Stimulated activated memory B cell treated with anti-CD40 and anti-IgM and Interleukin-4, amounts not matched to agents 10 μg/mL and 1 μg/mL and 100 μg/mL, for 72 hours (primary cell): ENCODE measurements at regions not wholly inside any gene's neighbourhood (a gene's known extent, or its start where the extent isn't known, plus 50 kb on each side); places are given as distances from the start of the nearest gene placed in this dataset.

Experiments
- ATAC-seq: fragments of 150-1000 bp; cut with Tn5 transposase; 2 replicates; pipeline ENCODE4 v1.10.0; 2021
- H3K27ac Mint-ChIP-seq: one replicate; pipeline ENCODE4 v1.8.0; 2022; ENCODE audit warnings: mild to moderate bottlenecking, mixed read lengths
- H3K27me3 Mint-ChIP-seq: one replicate; pipeline ENCODE4 v1.8.0; 2022; ENCODE audit warnings: mixed read lengths
- H3K36me3 Mint-ChIP-seq: one replicate; pipeline ENCODE4 v1.8.0; 2022; ENCODE audit warnings: mixed read lengths
- H3K4me1 Mint-ChIP-seq: one replicate; pipeline ENCODE4 v1.8.0; 2022; ENCODE audit warnings: mixed read lengths
- H3K4me3 Mint-ChIP-seq: one replicate; pipeline ENCODE4 v1.8.0; 2022; ENCODE audit warnings: mild to moderate bottlenecking, moderate library complexity, mixed read lengths
- H3K9me3 Mint-ChIP-seq: one replicate; pipeline ENCODE4 v1.8.0; 2022; ENCODE audit warnings: mixed read lengths

DNA sequence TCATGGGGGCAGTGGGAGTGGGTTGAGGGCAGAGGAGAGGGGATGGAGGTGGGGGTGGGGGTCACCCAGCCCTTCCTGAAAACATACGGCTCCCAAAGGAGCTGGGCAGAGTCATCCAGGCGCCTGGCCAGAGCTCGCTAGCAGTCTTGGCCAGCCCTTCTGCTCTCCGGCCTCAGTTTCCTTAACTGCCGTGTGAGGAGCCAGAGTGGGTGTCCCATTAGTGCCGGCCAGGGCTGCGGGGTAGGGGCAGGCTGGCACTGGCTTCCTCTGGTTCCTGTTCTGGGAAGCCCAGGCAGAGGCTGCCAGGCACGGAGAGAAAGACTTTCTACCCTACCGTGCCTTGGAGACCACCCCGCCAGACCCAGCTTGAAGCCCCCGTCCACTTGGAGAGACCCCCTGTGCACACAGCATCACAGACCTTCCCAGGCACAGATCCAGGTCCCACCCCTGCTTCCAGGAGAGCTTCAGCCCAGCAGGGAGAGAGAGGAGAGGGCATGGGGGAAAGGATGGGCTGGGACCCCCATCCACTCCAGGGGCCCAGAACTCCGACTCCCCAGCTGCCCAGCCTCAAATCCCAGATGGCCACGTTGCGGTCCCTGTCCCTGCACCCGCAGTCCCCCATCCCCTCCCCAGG, 93.3 kb downstream of the RFLNA start:
- peak overlapping the region; percentile 68 for H3K4me3 Mint-ChIP-seq

DNA sequence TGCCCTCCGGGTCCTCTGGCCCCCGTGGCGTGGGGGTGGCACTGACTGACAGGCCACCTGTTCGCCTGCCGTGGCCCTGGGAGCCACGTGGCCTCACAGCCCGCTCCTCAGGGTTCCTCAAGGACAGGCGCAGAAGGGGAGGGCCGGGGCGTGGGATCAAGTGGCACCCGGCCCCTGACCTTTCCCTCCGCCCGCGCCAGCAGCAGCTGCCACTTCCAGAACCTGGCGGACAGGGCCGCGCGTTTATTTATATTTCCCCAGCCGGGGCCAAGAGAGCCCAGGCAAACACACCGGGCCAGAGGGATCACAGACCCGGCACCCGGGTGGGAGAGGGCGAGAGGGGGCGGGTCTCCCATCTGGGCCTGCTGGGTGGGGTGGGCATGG, 92.6 kb downstream of the RFLNA start:
- H3K4me1 Mint-ChIP-seq, result peaks cover 49% of the 10 kb centered on the region
- H3K27ac Mint-ChIP-seq, result peak overlapping the region; percentile 19
- no peaks in the 10 kb centered on the region for H3K9me3 Mint-ChIP-seq
- no peaks in the 10 kb centered on the region for H3K27me3 Mint-ChIP-seq
- H3K36me3 Mint-ChIP-seq, result peaks cover 7% of the 10 kb centered on the region
- no peak for ATAC-seq
- no peak overlapping the region for H3K4me3 Mint-ChIP-seq

More for the DNA sequence above, 93.3 kb downstream of the RFLNA start:
- ATAC-seq, result no peak
- H3K27me3 Mint-ChIP-seq, result no peaks in the 10 kb centered on the region
- H3K4me1 Mint-ChIP-seq, result peaks cover 56% of the 10 kb centered on the region
- H3K9me3 Mint-ChIP-seq, result no peaks in the 10 kb centered on the region
- H3K27ac Mint-ChIP-seq, result peak overlapping the region; percentile 19
- peaks cover 7% of the 10 kb centered on the region for H3K36me3 Mint-ChIP-seq

DNA sequence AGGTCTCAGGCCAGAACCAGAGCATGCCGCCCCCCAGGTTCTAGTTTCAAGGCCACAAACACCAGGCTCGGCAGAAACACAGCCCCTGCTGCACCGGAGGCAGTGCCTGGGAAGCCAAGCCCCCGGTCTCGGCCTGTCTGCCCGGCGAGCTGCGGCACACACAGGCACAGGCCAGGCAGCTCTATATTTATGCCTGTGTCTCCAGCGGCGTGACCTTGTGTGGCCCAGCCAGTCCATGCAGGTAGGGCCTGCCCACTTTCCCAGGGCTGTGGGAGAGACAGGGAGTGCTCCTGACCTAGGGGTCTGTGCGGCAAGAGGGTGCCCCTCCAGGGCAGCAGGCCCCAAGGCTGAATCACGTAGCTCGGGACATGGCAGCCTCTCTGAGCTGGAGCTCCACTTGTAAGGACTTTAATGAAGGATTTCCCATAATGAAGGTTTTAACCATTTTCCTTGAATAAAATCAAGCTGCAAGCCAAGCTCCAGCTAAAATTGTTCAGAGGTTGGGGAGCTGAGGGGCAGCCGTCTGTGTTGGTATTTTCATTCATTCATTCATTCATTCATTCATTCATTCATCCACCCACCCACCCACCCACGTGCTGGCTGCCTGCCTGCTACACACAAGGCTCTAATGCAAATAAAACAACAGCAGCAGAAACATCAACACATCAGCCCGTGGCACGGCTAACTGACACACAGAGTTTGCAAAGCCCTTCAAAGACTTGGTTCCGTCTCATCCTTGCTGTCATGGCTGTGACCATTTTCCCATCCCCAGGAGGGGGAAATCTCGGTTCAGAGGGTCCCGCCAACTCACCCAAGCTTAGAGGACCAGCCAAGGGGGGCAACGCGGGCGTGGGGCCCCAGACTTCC, 92.0 kb downstream of the RFLNA start:
- H3K27ac Mint-ChIP-seq, result no peak overlapping the region
- H3K9me3 Mint-ChIP-seq, result no peaks in the 10 kb centered on the region
- H3K27me3 Mint-ChIP-seq, result no peaks in the 10 kb centered on the region
- peaks cover 11% of the 10 kb centered on the region for H3K36me3 Mint-ChIP-seq
- H3K4me1 Mint-ChIP-seq, result peaks cover 46% of the 10 kb centered on the region
- no peak for ATAC-seq
- H3K4me3 Mint-ChIP-seq, result no peak overlapping the region

DNA sequence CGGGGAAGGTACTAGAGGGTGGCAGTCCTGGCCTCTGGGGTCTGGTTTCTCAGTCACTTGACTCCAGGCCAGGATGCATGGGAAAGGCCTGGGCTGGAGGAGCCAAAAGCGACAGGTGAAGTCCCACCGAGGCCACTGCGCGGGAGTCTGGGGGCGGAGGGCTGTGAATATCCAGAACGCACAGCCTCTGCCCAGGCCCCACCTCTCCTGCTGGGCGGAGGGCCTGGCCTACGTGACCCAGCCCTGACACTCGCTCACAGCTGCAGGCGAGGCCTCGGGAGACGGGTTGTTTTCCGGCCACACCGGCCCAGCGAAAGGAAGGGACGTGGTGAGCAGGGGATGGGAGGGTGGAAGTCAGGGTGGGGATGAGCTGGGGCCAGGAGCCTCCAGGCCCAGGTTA, 91.2 kb downstream of the RFLNA start:
- no peak for ATAC-seq
- no peaks in the 10 kb centered on the region for H3K27me3 Mint-ChIP-seq
- H3K4me1 Mint-ChIP-seq, result peaks cover 39% of the 10 kb centered on the region
- H3K27ac Mint-ChIP-seq, result no peak overlapping the region
- H3K4me3 Mint-ChIP-seq, result no peak overlapping the region
- peaks cover 19% of the 10 kb centered on the region for H3K36me3 Mint-ChIP-seq
- no peaks in the 10 kb centered on the region for H3K9me3 Mint-ChIP-seq

DNA sequence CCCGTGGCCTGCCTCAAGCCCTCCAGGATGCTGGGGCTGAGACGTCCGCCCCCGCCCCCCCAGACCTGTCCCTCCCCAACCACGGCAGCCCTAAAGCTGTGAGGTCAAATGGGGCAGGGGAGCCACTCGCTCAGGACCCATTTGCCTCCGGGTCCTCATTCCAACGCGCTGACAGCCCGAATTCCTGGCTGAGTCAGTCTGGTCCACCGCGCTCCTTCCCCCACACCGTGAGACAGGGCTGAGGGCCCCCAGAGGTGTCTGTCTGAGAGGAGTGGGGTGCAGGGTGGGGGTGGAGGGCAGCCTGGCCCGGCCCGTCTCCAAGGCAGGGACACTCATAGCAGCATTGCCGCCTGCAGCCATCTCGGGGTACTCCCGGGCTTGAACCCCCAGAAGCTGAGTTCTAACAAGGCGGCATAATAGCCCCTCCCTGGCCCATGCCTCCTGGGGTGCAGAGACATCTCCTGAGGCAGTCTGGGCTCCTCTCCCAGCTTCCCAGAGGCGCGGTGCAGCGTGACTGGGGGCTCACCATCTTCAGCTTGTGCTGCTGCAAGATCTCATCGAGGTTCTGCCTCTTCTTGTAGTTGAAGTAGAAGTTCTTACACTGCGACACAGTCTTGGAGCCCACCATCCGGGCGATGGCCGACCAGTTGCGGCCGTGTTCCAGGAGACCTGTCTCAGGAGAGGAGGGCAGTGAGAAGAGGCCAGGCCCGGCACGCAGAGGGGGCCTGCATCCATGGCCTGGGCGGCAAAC, 90.5 kb downstream of the RFLNA start:
- no peak for ATAC-seq
- Mint-ChIP-seq H3K36me3 (peaks cover 21% of the 10 kb centered on the region), H3K4me3 (no peak overlapping the region), H3K27ac (no peak overlapping the region), H3K27me3 (no peaks in the 10 kb centered on the region), H3K4me1 (peaks cover 33% of the 10 kb centered on the region), H3K9me3 (no peaks in the 10 kb centered on the region)

DNA sequence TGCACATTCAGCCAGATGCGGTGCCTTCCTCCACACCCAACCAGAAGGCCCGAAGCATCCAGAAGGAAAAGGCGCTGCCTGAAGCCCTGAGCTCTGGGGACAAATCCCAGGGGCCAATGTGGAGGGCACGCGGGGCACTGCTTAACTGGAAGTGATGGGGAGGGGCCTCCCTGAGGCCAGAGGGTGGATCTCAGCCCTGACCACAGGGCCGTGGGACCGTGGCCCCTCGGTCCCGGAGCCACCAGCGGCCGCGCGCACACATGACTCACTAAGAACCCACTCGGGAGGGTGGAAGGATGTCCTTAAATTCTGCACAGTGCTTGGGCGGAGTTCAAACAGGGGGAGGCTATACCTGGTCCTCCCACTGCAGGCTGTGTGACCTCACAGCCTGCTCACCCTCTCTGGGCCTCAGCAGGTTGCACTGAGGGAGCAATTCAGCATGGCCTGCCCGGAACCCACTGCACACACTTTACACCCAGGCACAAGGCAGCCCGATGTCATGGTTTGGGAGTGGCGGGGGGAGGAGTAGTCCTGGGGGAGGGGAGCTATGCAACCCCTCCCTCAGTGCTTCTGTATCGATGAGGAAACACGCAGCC, 89.5 kb downstream of the RFLNA start:
- Mint-ChIP-seq H3K4me1 (peaks cover 23% of the 10 kb centered on the region), H3K9me3 (no peaks in the 10 kb centered on the region), H3K27me3 (no peaks in the 10 kb centered on the region), H3K36me3 (peaks cover 26% of the 10 kb centered on the region), H3K4me3 (no peak overlapping the region), H3K27ac (no peak overlapping the region)
- no peak for ATAC-seq

DNA sequence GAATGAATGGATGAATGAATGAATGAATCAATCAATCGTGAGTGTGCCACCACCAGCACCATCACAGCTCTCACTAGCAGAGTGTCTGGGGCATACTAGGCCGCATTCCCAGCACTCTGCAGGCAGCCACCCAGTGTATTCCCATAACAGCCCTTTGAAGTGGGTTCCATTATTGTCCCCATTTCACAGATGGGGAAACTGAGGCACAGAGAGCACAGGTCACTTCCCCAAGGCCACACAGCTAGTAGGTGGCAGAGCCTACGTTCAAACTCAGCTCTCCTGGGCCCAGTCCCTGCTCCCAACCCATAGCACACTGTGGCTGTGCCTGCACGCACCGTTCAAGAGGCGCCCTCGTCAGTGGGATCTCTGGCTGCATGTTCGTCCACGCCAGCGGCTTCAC, 88.1 kb downstream of the RFLNA start:
- no peaks in the 10 kb centered on the region for H3K9me3 Mint-ChIP-seq
- ATAC-seq, result no peak
- H3K27me3 Mint-ChIP-seq, result no peaks in the 10 kb centered on the region
- no peak overlapping the region for H3K4me3 Mint-ChIP-seq
- H3K27ac Mint-ChIP-seq, result no peak overlapping the region
- peaks cover 10% of the 10 kb centered on the region for H3K4me1 Mint-ChIP-seq
- peaks cover 38% of the 10 kb centered on the region for H3K36me3 Mint-ChIP-seq

DNA sequence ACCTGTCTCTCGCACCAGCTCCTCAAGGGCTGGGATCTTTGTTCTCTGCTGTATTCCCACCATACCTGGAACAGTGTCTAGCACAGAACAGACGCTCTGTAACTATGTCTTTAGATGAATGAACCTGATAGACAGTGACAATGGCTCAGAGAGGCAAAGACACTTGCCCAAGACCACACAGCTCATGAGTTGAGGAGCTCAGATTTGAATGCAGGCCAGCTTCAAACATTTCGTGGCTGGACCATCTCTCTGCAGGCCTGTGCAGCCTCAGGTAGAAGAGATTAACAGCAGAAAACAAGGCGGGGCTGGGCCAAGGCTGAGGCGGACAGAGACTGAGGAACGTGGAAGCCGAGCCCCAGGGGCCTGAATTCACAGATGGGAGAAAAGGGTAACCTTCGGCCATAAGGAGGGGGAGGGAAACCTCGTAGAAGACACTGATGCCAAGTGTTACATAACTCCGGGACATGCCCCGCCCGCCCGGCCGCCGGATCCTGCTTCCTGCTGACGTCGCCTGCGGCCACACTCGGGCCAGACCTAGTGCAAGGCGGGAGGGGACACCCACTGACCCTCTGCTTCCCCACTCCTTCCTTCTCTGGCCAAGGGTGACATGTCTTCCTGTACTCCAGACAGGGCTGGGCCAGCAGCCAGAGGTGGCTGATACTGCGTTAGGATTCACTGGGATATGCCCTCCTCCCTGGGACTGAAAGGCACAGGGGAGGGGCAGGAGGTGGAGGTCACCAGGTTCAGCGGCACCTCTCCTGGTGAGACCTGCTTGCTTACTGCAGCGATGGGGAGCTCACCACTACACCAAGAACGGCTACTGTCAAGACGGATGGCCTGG, 86.8 kb downstream of the RFLNA start:
- H3K4me3 Mint-ChIP-seq, result no peak overlapping the region
- H3K9me3 Mint-ChIP-seq, result no peaks in the 10 kb centered on the region
- peaks cover 49% of the 10 kb centered on the region for H3K36me3 Mint-ChIP-seq
- H3K27ac Mint-ChIP-seq, result no peak overlapping the region
- peaks cover 5% of the 10 kb centered on the region for H3K4me1 Mint-ChIP-seq
- no peak for ATAC-seq
- H3K27me3 Mint-ChIP-seq, result no peaks in the 10 kb centered on the region

DNA sequence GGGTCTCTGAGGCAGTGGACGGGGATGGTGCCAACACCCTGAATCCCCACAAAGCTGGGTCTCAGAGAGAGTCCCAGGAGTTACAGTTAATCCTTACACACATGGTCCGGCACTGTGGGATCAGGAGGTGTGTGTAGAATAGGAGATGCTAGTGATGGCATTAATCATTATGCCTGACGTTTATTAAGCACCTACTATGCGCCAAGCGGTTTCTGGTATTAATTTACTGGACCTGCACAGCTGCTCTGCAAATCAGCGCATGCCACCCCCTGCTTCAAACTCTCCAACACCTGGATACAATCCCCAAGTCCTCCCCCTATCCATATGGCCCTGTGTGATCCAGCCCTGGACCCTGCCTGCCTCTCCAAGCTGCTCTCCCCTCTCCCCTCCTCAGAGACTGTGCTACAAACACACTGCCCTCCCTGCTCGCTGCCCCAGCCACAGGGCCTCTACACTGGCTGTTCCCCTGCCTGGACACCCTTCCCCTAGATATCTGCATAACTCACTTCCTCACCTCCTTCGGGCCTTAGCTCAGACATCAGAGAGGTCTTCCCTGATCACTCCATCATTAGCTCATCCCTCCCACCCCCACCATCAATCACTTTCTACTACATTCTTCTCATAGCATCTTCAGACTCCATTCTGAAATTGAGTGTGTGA, 86.0 kb downstream of the RFLNA start:
- Mint-ChIP-seq H3K27ac (no peak overlapping the region), H3K9me3 (no peaks in the 10 kb centered on the region), H3K27me3 (no peaks in the 10 kb centered on the region), H3K4me1 (peaks cover 5% of the 10 kb centered on the region), H3K4me3 (no peak overlapping the region), H3K36me3 (peaks cover 54% of the 10 kb centered on the region)
- ATAC-seq, result no peak

DNA sequence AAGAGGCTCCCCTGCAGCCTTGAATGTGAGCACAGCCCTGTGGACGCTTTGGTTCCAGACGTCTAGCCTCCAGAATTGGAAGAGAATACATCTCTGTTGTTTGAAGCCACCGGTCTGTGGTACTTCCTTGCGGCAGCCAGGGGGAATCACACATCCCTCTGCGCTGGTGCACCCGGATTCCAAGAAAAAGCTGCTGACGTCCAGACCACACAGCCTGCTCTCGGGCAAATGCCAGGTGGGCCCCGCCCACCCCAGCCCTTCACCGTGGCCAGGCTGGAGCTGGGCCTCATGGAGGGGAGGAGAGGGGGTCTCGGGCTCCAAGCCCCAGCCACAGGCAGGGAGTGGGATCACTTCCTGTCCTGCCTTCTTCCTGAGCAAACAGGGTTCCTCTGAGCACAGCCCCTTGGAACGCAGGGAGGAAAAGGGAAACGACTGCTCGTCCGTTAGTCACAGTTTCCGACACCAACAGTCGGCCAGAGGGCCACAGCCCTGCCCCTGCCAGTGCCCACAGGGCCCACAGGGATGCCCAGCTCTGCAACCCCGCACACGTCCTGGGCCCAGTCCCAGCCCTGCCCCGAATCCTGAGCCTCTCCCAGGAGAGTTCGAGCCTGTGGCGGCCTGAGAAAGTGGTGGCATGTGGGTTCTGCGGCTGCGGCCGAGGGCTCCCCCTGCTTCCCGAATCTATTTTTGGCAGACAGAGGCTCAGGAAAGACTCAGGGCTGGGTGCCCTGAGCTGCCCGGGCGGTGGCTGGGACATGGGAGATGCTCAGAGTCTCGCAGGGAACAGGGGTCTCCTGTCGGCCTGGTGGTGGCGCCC, 85.3 kb downstream of the RFLNA start:
- Mint-ChIP-seq H3K27me3 (no peaks in the 10 kb centered on the region), H3K27ac (no peak overlapping the region), H3K4me1 (peaks cover 5% of the 10 kb centered on the region), H3K36me3 (peaks cover 61% of the 10 kb centered on the region), H3K9me3 (no peaks in the 10 kb centered on the region), H3K4me3 (no peak overlapping the region)
- no peak for ATAC-seq

DNA sequence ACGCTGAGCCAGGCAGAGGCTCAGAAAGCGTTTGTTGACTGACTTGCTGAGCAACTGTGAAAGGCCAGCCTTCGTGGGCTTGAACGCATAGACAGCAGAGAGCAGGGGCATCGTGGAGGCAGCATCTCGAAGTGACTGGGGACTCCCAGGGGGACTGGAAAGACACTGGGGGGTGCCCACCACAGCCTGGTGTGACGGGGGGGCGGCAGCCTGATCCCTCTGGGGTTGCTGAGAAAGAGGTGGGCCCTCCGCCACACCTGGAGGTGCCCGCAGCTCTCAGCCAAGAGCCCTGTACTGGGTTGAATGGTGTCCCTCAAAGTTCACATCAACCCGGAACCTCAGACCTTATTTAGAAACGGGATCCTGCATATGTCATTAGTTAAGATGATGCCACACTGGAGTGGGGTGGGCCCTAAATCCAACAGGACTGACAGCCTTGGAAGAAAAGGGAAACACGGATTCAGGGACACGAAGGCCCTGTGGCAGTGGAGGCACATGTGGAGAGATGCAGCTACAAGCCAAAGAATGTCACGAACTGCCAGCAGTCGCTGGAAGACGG, 84.6 kb downstream of the RFLNA start:
- no peak overlapping the region for H3K27ac Mint-ChIP-seq
- peaks cover 59% of the 10 kb centered on the region for H3K36me3 Mint-ChIP-seq
- no peak overlapping the region for H3K4me3 Mint-ChIP-seq
- no peaks in the 10 kb centered on the region for H3K27me3 Mint-ChIP-seq
- H3K9me3 Mint-ChIP-seq, result no peaks in the 10 kb centered on the region
- no peak for ATAC-seq
- peaks cover 5% of the 10 kb centered on the region for H3K4me1 Mint-ChIP-seq

DNA sequence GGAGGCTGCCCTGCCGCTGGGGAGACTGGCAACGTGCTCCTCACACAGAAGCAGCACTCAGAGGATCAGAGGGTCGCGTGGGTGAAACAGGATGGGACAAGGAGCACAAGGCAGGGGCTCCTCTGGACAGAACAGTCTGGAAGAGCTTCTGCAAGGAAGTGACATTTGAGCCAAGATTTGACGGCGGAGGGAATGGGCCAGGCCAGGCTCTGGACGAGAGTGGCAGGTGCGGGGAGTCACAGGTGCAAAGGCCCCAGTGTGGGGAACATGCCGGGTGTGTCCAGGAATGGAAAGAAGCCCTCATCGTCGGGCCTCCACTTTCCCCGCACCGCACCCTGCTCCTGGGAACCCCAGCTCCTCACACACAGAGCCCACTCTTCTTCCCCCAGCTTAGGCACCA, 84.0 kb downstream of the RFLNA start:
- ATAC-seq, result no peak
- Mint-ChIP-seq H3K4me1 (peaks cover 5% of the 10 kb centered on the region), H3K9me3 (no peaks in the 10 kb centered on the region), H3K36me3 (peaks cover 63% of the 10 kb centered on the region), H3K27me3 (no peaks in the 10 kb centered on the region), H3K27ac (no peak overlapping the region), H3K4me3 (no peak overlapping the region)

DNA sequence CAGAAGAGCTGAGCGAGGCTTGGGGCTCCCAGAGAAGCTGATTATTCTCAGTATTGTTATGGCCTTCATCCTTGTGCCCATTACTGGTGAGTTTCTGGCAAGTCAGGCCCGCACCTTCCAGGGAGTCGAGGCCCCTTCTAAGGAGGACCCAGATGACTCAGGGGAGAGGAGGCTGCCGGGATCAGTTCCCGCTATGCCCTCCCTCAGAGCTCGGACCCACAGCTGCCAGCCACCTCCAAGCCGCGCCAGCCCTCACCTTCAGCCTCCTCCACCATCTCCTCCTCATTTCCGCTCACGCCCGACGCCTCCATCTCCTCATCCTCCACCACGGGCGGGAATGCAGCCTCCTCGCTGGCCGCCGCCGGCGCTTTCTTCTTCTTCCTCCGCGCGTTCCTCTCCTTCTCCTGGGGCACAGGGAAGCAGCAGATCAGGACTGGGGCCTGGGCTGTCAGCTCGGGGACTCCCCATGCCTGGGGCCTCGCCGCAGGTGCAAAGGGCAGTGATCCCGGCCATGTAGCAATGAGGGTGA, 83.2 kb downstream of the RFLNA start:
- Mint-ChIP-seq H3K4me1 (peaks cover 5% of the 10 kb centered on the region), H3K27me3 (no peaks in the 10 kb centered on the region), H3K27ac (peak overlapping the region; percentile 68), H3K9me3 (no peaks in the 10 kb centered on the region), H3K4me3 (peak overlapping the region; percentile 14), H3K36me3 (peaks cover 65% of the 10 kb centered on the region)
- ATAC-seq, result no peak
